ENCODE measurements at regions not wholly inside any gene's neighbourhood (a gene's known extent, or its start where the extent isn't known, plus 50 kb on each side); places are given as distances from the start of the nearest gene placed in this dataset.

- H3K9me3 ChIP-seq (ENCODE audit: low read length): no peaks in the 10 kb centered on the region
- CTCF ChIA-PET (ENCODE audit: unreplicated experiment): no interaction called here
- H3K36me3 ChIP-seq (ENCODE audit: insufficient read depth, low read length): no peaks in the 10 kb centered on the region
- H4K20me1 ChIP-seq (ENCODE audit: insufficient read depth, low read length): no peaks in the 10 kb centered on the region
- no peak overlapping the region for H3K27ac ChIP-seq (ENCODE audit: low read depth, low read length, poor library complexity, severe bottlenecking)
- POLR2A ChIA-PET: no interaction called here
- no peaks in the 10 kb centered on the region for H3K9me2 ChIP-seq (ENCODE audit: insufficient read depth, low read length)
- no peaks in the 10 kb centered on the region for H3K79me2 ChIP-seq (ENCODE audit: insufficient read depth, low read depth, low read length)
- BruUV-seq (replicated peaks): no TSS peak
- DNase-seq (ENCODE audit: low spot score): no peak
- H3K4me2 ChIP-seq (ENCODE audit: low read length): no peak overlapping the region
- H2AFZ ChIP-seq (ENCODE audit: low read length): no peak overlapping the region
- no peaks in the 10 kb centered on the region for H3K4me1 ChIP-seq (ENCODE audit: insufficient read depth, low read length, poor library complexity, severe bottlenecking)
- TF ChIP-seq EZH2phosphoT487 (IDR thresholded peaks at IDR 0.05; ENCODE audit: borderline replicate concordance, low read depth, low read length) (no peak), CTCF (conservative IDR thresholded peaks at IDR 0.05; ENCODE audit: low read length) (no peak)
- no peak overlapping the region for H3K4me3 ChIP-seq (ENCODE audit: low read depth, low read length, poor library complexity, severe bottlenecking)
- intact Hi-C loops (cut with micrococcal nuclease; ENCODE audit: unreplicated experiment): no loop called here
These were observed 126.0 kb upstream of the JCAD start for GRCh38 chr10:30185341-30185740.

GRCh38 chr10:30184397-30185033 is 125.1 kb upstream of the JCAD start:
- Histone ChIP-seq H3K9me3 (ENCODE audit: low read length) (no peaks in the 10 kb centered on the region), H3K4me3 (ENCODE audit: low read depth, low read length, poor library complexity, severe bottlenecking) (no peak overlapping the region), H3K27ac (ENCODE audit: low read depth, low read length, poor library complexity, severe bottlenecking) (no peak overlapping the region), H2AFZ (ENCODE audit: low read length) (no peak overlapping the region), H3K4me2 (ENCODE audit: low read length) (no peak overlapping the region), H3K36me3 (ENCODE audit: insufficient read depth, low read length) (no peaks in the 10 kb centered on the region), H4K20me1 (ENCODE audit: insufficient read depth, low read length) (no peaks in the 10 kb centered on the region), H3K79me2 (ENCODE audit: insufficient read depth, low read depth, low read length) (no peaks in the 10 kb centered on the region), H3K9me2 (ENCODE audit: insufficient read depth, low read length) (no peaks in the 10 kb centered on the region), H3K4me1 (ENCODE audit: insufficient read depth, low read length, poor library complexity, severe bottlenecking) (no peaks in the 10 kb centered on the region)
- CTCF ChIA-PET (ENCODE audit: unreplicated experiment): no interaction called here
- POLR2A ChIA-PET: no interaction called here
- TF ChIP-seq EZH2phosphoT487 (IDR thresholded peaks at IDR 0.05; ENCODE audit: borderline replicate concordance, low read depth, low read length) (no peak), CTCF (conservative IDR thresholded peaks at IDR 0.05; ENCODE audit: low read length) (no peak)
- intact Hi-C loops (cut with micrococcal nuclease; ENCODE audit: unreplicated experiment): no loop called here
- no TSS peak for BruUV-seq (replicated peaks)
- DNase-seq (ENCODE audit: low spot score): no peak

- POLR2A ChIA-PET: no interaction called here
- Histone ChIP-seq H4K20me1 (ENCODE audit: insufficient read depth, low read length) (no peaks in the 10 kb centered on the region), H3K9me2 (ENCODE audit: insufficient read depth, low read length) (no peaks in the 10 kb centered on the region), H3K4me1 (ENCODE audit: insufficient read depth, low read length, poor library complexity, severe bottlenecking) (no peaks in the 10 kb centered on the region), H3K27ac (ENCODE audit: low read depth, low read length, poor library complexity, severe bottlenecking) (no peak overlapping the region), H3K4me3 (ENCODE audit: low read depth, low read length, poor library complexity, severe bottlenecking) (no peak overlapping the region), H3K9me3 (ENCODE audit: low read length) (no peaks in the 10 kb centered on the region), H3K36me3 (ENCODE audit: insufficient read depth, low read length) (no peaks in the 10 kb centered on the region), H2AFZ (ENCODE audit: low read length) (no peak overlapping the region), H3K4me2 (ENCODE audit: low read length) (no peak overlapping the region), H3K79me2 (ENCODE audit: insufficient read depth, low read depth, low read length) (no peaks in the 10 kb centered on the region)
- intact Hi-C loops (cut with micrococcal nuclease; ENCODE audit: unreplicated experiment): no loop called here
- DNase-seq (ENCODE audit: low spot score): no peak
- no peak for TF ChIP-seq CTCF (conservative IDR thresholded peaks at IDR 0.05; ENCODE audit: low read length)
- TF ChIP-seq EZH2phosphoT487 (IDR thresholded peaks at IDR 0.05; ENCODE audit: borderline replicate concordance, low read depth, low read length): no peak
- CTCF ChIA-PET (ENCODE audit: unreplicated experiment): no interaction called here
- no TSS peak for BruUV-seq (replicated peaks)
These were observed 123.6 kb upstream of the JCAD start for GRCh38 chr10:30183055-30183402.
